ENCODE measurements at regions not wholly inside any gene's neighbourhood (a gene's known extent, or its start where the extent isn't known, plus 50 kb on each side); places are given as distances from the start of the nearest gene placed in this dataset.

- Histone ChIP-seq H4K20me1 (ENCODE audit: low read length) (no peaks in the 10 kb centered on the region), H3K27ac (ENCODE audit: low read length) (no peak overlapping the region), H3K9me3 (ENCODE audit: low read length) (no peaks in the 10 kb centered on the region), H3K4me1 (ENCODE audit: insufficient read depth, low read length) (no peaks in the 10 kb centered on the region), H3K9me2 (replicated peaks; ENCODE audit: low read length) (no peaks in the 10 kb centered on the region), H3K4me3 (ENCODE audit: low read length) (no peak overlapping the region), H3K9ac (ENCODE audit: low read length) (no peak overlapping the region), H2AFZ (ENCODE audit: low read length) (no peak overlapping the region), H3K36me3 (ENCODE audit: low read depth, low read length) (no peaks in the 10 kb centered on the region), H3K79me2 (ENCODE audit: low read length) (no peaks in the 10 kb centered on the region), H3K4me2 (ENCODE audit: low read length) (no peak overlapping the region), H3F3A (ENCODE audit: low read length, unreplicated experiment) (no peaks in the 10 kb centered on the region), H3K27me3 (ENCODE audit: low read length) (no peaks in the 10 kb centered on the region)
- CTCF ChIA-PET: no interaction called here
- TF ChIP-seq EZH2phosphoT487 (IDR thresholded peaks at IDR 0.05; ENCODE audit: borderline replicate concordance, low read length) (no peak), EZH2 (IDR thresholded peaks at IDR 0.05; ENCODE audit: low read length, unreplicated experiment) (no peak), CTCF (conservative IDR thresholded peaks at IDR 0.05; ENCODE audit: low read depth, low read length) (no peak)
- intact Hi-C loops (cut with micrococcal nuclease): no loop called here
- DNase-seq: no peak
- ATAC-seq: no peak
- POLR2A ChIA-PET (ENCODE audit: unreplicated experiment): no interaction called here
- BruUV-seq (replicated peaks): no TSS peak
Measured at GRCh38 chr1:34358636-34359035, 181.9 kb downstream of the C1orf94 start.

- TF ChIP-seq EZH2phosphoT487 (IDR thresholded peaks at IDR 0.05; ENCODE audit: borderline replicate concordance, low read length): no peak
- no peak for TF ChIP-seq EZH2 (IDR thresholded peaks at IDR 0.05; ENCODE audit: low read length, unreplicated experiment)
- TF ChIP-seq CTCF (conservative IDR thresholded peaks at IDR 0.05; ENCODE audit: low read depth, low read length): no peak
- Histone ChIP-seq H3K4me1 (ENCODE audit: insufficient read depth, low read length) (no peaks in the 10 kb centered on the region), H3K4me2 (ENCODE audit: low read length) (no peak overlapping the region), H3K27me3 (ENCODE audit: low read length) (no peaks in the 10 kb centered on the region), H3K9me3 (ENCODE audit: low read length) (no peaks in the 10 kb centered on the region), H3K4me3 (ENCODE audit: low read length) (no peak overlapping the region), H3K36me3 (ENCODE audit: low read depth, low read length) (no peaks in the 10 kb centered on the region), H4K20me1 (ENCODE audit: low read length) (no peaks in the 10 kb centered on the region), H3K79me2 (ENCODE audit: low read length) (no peaks in the 10 kb centered on the region), H3K9me2 (replicated peaks; ENCODE audit: low read length) (no peaks in the 10 kb centered on the region), H3K9ac (ENCODE audit: low read length) (no peak overlapping the region), H2AFZ (ENCODE audit: low read length) (no peak overlapping the region), H3K27ac (ENCODE audit: low read length) (no peak overlapping the region), H3F3A (ENCODE audit: low read length, unreplicated experiment) (no peaks in the 10 kb centered on the region)
- POLR2A ChIA-PET (ENCODE audit: unreplicated experiment): no interaction called here
- DNase-seq: no peak
- intact Hi-C loops (cut with micrococcal nuclease): no loop called here
- CTCF ChIA-PET: no interaction called here
- ATAC-seq: no peak
- BruUV-seq (replicated peaks): no TSS peak
Measured at GRCh38 chr1:34359411-34359810, 182.7 kb downstream of the C1orf94 start.

- H3K4me2 ChIP-seq (ENCODE audit: low read length): no peak overlapping the region
- POLR2A ChIA-PET (ENCODE audit: unreplicated experiment): no interaction called here
- no peaks in the 10 kb centered on the region for H3K4me1 ChIP-seq (ENCODE audit: insufficient read depth, low read length)
- no peak overlapping the region for H3K9ac ChIP-seq (ENCODE audit: low read length)
- TF ChIP-seq CTCF (conservative IDR thresholded peaks at IDR 0.05; ENCODE audit: low read depth, low read length): no peak
- no peak for TF ChIP-seq EZH2phosphoT487 (IDR thresholded peaks at IDR 0.05; ENCODE audit: borderline replicate concordance, low read length)
- TF ChIP-seq EZH2 (IDR thresholded peaks at IDR 0.05; ENCODE audit: low read length, unreplicated experiment): no peak
- H3K27me3 ChIP-seq (ENCODE audit: low read length): no peaks in the 10 kb centered on the region
- no peaks in the 10 kb centered on the region for H3K9me2 ChIP-seq (replicated peaks; ENCODE audit: low read length)
- ATAC-seq (no peak), DNase-seq (no peak)
- no peaks in the 10 kb centered on the region for H3K79me2 ChIP-seq (ENCODE audit: low read length)
- H2AFZ ChIP-seq (ENCODE audit: low read length): no peak overlapping the region
- no peaks in the 10 kb centered on the region for H3K9me3 ChIP-seq (ENCODE audit: low read length)
- CTCF ChIA-PET: no interaction called here
- no peaks in the 10 kb centered on the region for H3K36me3 ChIP-seq (ENCODE audit: low read depth, low read length)
- H3K4me3 ChIP-seq (ENCODE audit: low read length): no peak overlapping the region
- H3K27ac ChIP-seq (ENCODE audit: low read length): no peak overlapping the region
- H3F3A ChIP-seq (ENCODE audit: low read length, unreplicated experiment): no peaks in the 10 kb centered on the region
- no TSS peak for BruUV-seq (replicated peaks)
- intact Hi-C loops (cut with micrococcal nuclease): no loop called here
- H4K20me1 ChIP-seq (ENCODE audit: low read length): no peaks in the 10 kb centered on the region
Measured at GRCh38 chr1:34360574-34360973, 183.9 kb downstream of the C1orf94 start.
